Keratinocyte (primary cell): ENCODE measurements at regions not wholly inside any gene's neighbourhood (a gene's known extent, or its start where the extent isn't known, plus 50 kb on each side); places are given as distances from the start of the nearest gene placed in this dataset.

ENCODE experiments used
- DNase-seq: peaks from one replicate; pipeline ENCODE4 v3.0.0-alpha.2; 2011; ENCODE audit warnings: low read depth, missing footprints, low spot score
- FAIRE-seq: peaks from 2 replicates; lab custom pipeline; 2011; peaks lifted over from hg19 to GRCh38; lab: Jason Lieb, UNC
- H2AFZ ChIP-seq: 2 replicates; pipeline ENCODE4 v1.6.0; 2012; ENCODE audit warnings: low read length, control low read depth, inconsistent platforms; ENCODE audit not compliant: control insufficient read depth
- H3K27ac ChIP-seq: 2 replicates; pipeline ENCODE4 v1.5.1; 2011; ENCODE audit warnings: low read length; ENCODE audit not compliant: control insufficient read depth, insufficient read depth
- H3K27me3 ChIP-seq: 3 replicates; pipeline ENCODE4 v1.6.0; 2011; ENCODE audit warnings: low read length; ENCODE audit not compliant: control insufficient read depth, insufficient read depth; ENCODE audit errors: extremely low read depth
- H3K36me3 ChIP-seq, 2 experiments: 2 replicates in 1 of 2; 3 replicates in 1 of 2; pipeline ENCODE4 v1.5.1; 2011; ENCODE audit warnings: low read length in 2 of 2, mild to moderate bottlenecking in 1 of 2; ENCODE audit not compliant: control insufficient read depth in 2 of 2, insufficient read depth in 2 of 2; ENCODE audit errors: extremely low read depth in 1 of 2
- H3K4me1 ChIP-seq: 3 replicates; pipeline ENCODE4 v1.5.1; 2011; ENCODE audit warnings: low read length; ENCODE audit not compliant: control insufficient read depth, insufficient read depth; ENCODE audit errors: extremely low read depth
- H3K4me2 ChIP-seq: 3 replicates; pipeline ENCODE4 v1.6.0; 2011; ENCODE audit warnings: low read depth, low read length; ENCODE audit not compliant: control insufficient read depth, insufficient read depth; ENCODE audit errors: extremely low read depth
- H3K4me3 ChIP-seq, 3 experiments: fragments of 200-600 bp in 1 of 3; sonication (generic) in 1 of 3; 2 replicates in 2 of 3; 3 replicates in 1 of 3; pipeline ENCODE4 v1.5.1; 2011 to 2016; ENCODE audit warnings: low read length in 3 of 3, mild to moderate bottlenecking in 3 of 3, control low read depth in 2 of 3, inconsistent platforms in 1 of 3, low read depth in 1 of 3, mixed read lengths in 1 of 3, mixed run types in 1 of 3, moderate library complexity in 1 of 3; ENCODE audit not compliant: control insufficient read depth in 2 of 3, insufficient read depth in 2 of 3; ENCODE audit errors: extremely low read depth in 1 of 3
- H3K79me2 ChIP-seq: 2 replicates; pipeline ENCODE4 v1.6.0; 2012; ENCODE audit warnings: low read length; ENCODE audit not compliant: control insufficient read depth, insufficient read depth
- H3K9ac ChIP-seq: 3 replicates; pipeline ENCODE4 v1.6.0; 2011; ENCODE audit warnings: low read length; ENCODE audit not compliant: control insufficient read depth, insufficient read depth; ENCODE audit errors: extremely low read depth
- H3K9me1 ChIP-seq: 3 replicates; pipeline ENCODE4 v1.6.0; 2011; ENCODE audit warnings: low read length; ENCODE audit not compliant: control insufficient read depth, insufficient read depth; ENCODE audit errors: extremely low read depth
- H3K9me3 ChIP-seq: 2 replicates; pipeline ENCODE4 v1.5.1; 2012; ENCODE audit warnings: low read depth, low read length; ENCODE audit not compliant: control insufficient read depth
- H4K20me1 ChIP-seq: 3 replicates; pipeline ENCODE4 v1.6.0; 2011; ENCODE audit warnings: low read length; ENCODE audit not compliant: control insufficient read depth, insufficient read depth; ENCODE audit errors: extremely low read depth
- EZH2 ChIP-seq: IDR thresholded peaks from one replicate; pipeline ENCODE4 v1.6.1; 2012; ENCODE audit warnings: inconsistent platforms, mild to moderate bottlenecking, low read length, moderate library complexity
- dilution Hi-C: fragments of 300-500 bp; cut with MboI; formaldehyde crosslinking; loops from one replicate; pipeline ENCODE4 v1.7.0; 2020; ENCODE audit warnings: low sequenced_read_pairs; ENCODE audit not compliant: extremely low pct_ligation_motif_present
- TF ChIP-seq, protein P1 (sequence below), 3 experiments: IDR thresholded peaks in 1 of 3; conservative IDR thresholded peaks in 1 of 3; optimal IDR thresholded peaks in 1 of 3; 2 replicates in 2 of 3; 3 replicates in 1 of 3; pipeline versions ENCODE3 to v1.5.1; 2011; ENCODE audit warnings: low read length in 3 of 3, mild to moderate bottlenecking in 3 of 3, moderate library complexity in 2 of 3, control low read depth in 1 of 3, inconsistent platforms in 1 of 3; ENCODE audit not compliant: insufficient read depth in 2 of 3; ENCODE audit errors: extremely low read depth in 1 of 3

DNA sequence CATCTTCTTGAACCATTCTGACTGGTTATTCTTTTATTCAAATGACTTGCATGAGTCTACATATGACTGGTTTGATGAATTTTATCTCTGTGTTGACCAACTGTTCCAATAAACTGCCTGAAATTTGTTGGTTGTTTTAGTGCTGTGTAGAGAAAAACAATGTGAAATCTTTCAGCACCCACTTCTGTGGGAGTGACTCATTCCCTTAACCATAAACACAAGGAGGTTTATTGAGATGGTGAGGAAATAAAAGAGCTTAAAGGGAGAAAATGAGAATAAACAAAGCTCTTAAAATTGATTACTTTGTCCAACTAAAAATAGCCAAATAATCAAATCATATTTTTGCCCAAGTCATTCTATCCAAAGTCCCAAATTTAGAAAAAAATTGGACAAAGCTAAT, 341.1 kb downstream of the TGFB2 start:
- no peak overlapping the region for H2AFZ ChIP-seq
- no peaks in the 10 kb centered on the region for H3K27me3 ChIP-seq
- TF ChIP-seq EZH2: no peak
- TF ChIP-seq, protein P1, sequence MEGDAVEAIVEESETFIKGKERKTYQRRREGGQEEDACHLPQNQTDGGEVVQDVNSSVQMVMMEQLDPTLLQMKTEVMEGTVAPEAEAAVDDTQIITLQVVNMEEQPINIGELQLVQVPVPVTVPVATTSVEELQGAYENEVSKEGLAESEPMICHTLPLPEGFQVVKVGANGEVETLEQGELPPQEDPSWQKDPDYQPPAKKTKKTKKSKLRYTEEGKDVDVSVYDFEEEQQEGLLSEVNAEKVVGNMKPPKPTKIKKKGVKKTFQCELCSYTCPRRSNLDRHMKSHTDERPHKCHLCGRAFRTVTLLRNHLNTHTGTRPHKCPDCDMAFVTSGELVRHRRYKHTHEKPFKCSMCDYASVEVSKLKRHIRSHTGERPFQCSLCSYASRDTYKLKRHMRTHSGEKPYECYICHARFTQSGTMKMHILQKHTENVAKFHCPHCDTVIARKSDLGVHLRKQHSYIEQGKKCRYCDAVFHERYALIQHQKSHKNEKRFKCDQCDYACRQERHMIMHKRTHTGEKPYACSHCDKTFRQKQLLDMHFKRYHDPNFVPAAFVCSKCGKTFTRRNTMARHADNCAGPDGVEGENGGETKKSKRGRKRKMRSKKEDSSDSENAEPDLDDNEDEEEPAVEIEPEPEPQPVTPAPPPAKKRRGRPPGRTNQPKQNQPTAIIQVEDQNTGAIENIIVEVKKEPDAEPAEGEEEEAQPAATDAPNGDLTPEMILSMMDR (optimal IDR thresholded peaks at IDR 0.05 in 1 of 3, IDR thresholded peaks at IDR 0.05 in 1 of 3, conservative IDR thresholded peaks at IDR 0.05 in 1 of 3; ENCODE audit: extremely low read depth in 1 of 3, insufficient read depth in 2 of 3, low read length in 3 of 3): no peak
- dilution Hi-C loops: no loop called here
- H3K36me3 ChIP-seq: no peaks in the 10 kb centered on the region
- no peak for DNase-seq
- H3K4me1 ChIP-seq: no peaks in the 10 kb centered on the region
- no peak overlapping the region for H3K4me2 ChIP-seq
- no peaks in the 10 kb centered on the region for H4K20me1 ChIP-seq
- no peak overlapping the region for H3K27ac ChIP-seq
- H3K4me3 ChIP-seq: no peak overlapping the region
- H3K9me1 ChIP-seq: no peaks in the 10 kb centered on the region
- H3K9ac ChIP-seq: no peak overlapping the region
- H3K79me2 ChIP-seq: no peaks in the 10 kb centered on the region
- H3K9me3 ChIP-seq: peaks cover 2% of the 10 kb centered on the region
- no peak for FAIRE-seq

DNA sequence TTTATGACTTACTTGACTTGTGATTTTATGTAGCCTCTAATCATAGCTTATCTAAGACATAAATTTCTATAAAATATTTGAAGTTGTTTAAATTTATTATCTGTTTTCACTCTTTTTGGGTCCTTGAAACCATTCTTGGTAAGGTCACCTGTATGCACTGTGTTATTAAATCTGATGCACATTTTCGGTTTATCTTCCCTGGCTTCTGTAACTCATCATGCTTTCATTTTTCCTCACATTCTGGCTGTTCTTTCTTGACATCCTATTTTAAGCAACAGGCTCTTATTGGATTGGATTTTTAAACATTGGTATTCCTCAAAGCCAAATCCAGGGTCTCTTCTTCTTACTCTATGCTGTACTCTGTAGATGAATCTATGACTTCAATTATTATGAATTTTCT, 341.6 kb downstream of the TGFB2 start:
- no peaks in the 10 kb centered on the region for H3K9me1 ChIP-seq
- no peak for DNase-seq
- no peak overlapping the region for H3K4me2 ChIP-seq
- no peak overlapping the region for H3K4me3 ChIP-seq
- no peaks in the 10 kb centered on the region for H4K20me1 ChIP-seq
- no peak for TF ChIP-seq EZH2
- TF ChIP-seq, protein P1 (optimal IDR thresholded peaks at IDR 0.05 in 1 of 3, IDR thresholded peaks at IDR 0.05 in 1 of 3, conservative IDR thresholded peaks at IDR 0.05 in 1 of 3; ENCODE audit: extremely low read depth in 1 of 3, insufficient read depth in 2 of 3, low read length in 3 of 3): no peak
- no peak overlapping the region for H3K27ac ChIP-seq
- FAIRE-seq: no peak
- H3K36me3 ChIP-seq: no peaks in the 10 kb centered on the region
- H3K79me2 ChIP-seq: no peaks in the 10 kb centered on the region
- H3K9ac ChIP-seq: no peak overlapping the region
- dilution Hi-C loops: no loop called here
- no peaks in the 10 kb centered on the region for H3K4me1 ChIP-seq
- H3K27me3 ChIP-seq: no peaks in the 10 kb centered on the region
- H3K9me3 ChIP-seq: peaks cover 2% of the 10 kb centered on the region
- no peak overlapping the region for H2AFZ ChIP-seq
